ENCODE measurements at regions not wholly inside any gene's neighbourhood (a gene's known extent, or its start where the extent isn't known, plus 50 kb on each side); places are given as distances from the start of the nearest gene placed in this dataset.

DNA sequence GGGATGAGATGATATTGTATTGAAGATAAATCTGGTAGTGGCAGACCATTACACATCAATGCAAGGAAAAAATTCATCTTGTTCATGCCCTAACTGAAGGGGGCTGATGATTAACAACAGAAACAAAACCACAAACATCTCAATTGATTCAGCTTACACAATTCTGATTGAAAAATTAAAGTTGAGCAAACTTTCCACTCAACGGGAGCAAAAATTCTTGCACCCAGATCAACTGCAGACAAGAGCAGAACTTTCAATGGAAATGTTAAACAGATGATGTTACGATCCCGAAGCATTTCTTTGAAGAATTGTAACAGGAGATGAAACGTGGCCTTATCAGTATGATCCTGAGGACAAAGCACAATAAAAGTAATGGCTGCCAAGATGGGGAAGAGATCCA lies 172.4 kb upstream of the SOX5 start:
- TF ChIP-seq CTCF (IDR thresholded peaks at IDR 0.05 in 2 of 3, conservative IDR thresholded peaks at IDR 0.05 in 1 of 3; ENCODE audit: borderline replicate concordance in 1 of 3, insufficient read depth in 1 of 3, low read depth in 2 of 3, low read length in 2 of 3) (no peak), POLR2A (IDR thresholded peaks at IDR 0.05; ENCODE audit: borderline replicate concordance, extremely low read depth, insufficient read depth, insufficient read length) (no peak), EGR1 (IDR thresholded peaks at IDR 0.05; ENCODE audit: low read depth) (no peak)

Data from HCT116 (cell line).